ENCODE measurements at regions not wholly inside any gene's neighbourhood (a gene's known extent, or its start where the extent isn't known, plus 50 kb on each side); places are given as distances from the start of the nearest gene placed in this dataset.
"Not testable (repeated sequence)": the region's sequence is repeated elsewhere in the genome, so short reads cannot be mapped to it uniquely, and the experiment has no call there.

GRCh38 chr2:239882781-239883180 is 142.4 kb downstream of the NDUFA10 start:
- DNase-seq = peak; percentile 26

- DNase-seq = peak; percentile 71
Observed at GRCh38 chr2:239882331-239882732, 142.8 kb downstream of the NDUFA10 start.

GRCh38 chr2:239881561-239882320 is 143.4 kb downstream of the NDUFA10 start:
- DNase-seq = peak; percentile 51

- DNase-seq = peak; percentile 39
Observed at GRCh38 chr2:239881031-239881471, 144.1 kb downstream of the NDUFA10 start.

- DNase-seq = peak; percentile 19
Observed at GRCh38 chr2:239880396-239880795, 144.7 kb downstream of the NDUFA10 start.

- peak; percentile 12 for DNase-seq
Observed at GRCh38 chr2:239879423-239880084, 145.6 kb downstream of the NDUFA10 start.

GRCh38 chr2:239878686-239879085 is 146.5 kb downstream of the NDUFA10 start:
- peak; percentile 23 for DNase-seq

- DNase-seq = no peak
Observed at GRCh38 chr2:239876948-239877289, 148.2 kb downstream of the NDUFA10 start.

- DNase-seq = peak; percentile 29
Observed at GRCh38 chr2:239876271-239876947, 148.7 kb downstream of the NDUFA10 start.

GRCh38 chr2:239874636-239875356 is 150.3 kb downstream of the NDUFA10 start:
- peak; percentile 31 for DNase-seq

- DNase-seq = peak; percentile 34
Observed at GRCh38 chr2:239873656-239874635, 151.2 kb downstream of the NDUFA10 start.

- peak; percentile 22 for DNase-seq
Observed at GRCh38 chr2:239871481-239872435, 153.4 kb downstream of the NDUFA10 start.

- DNase-seq = no peak
Observed at GRCh38 chr2:239870863-239871262, 154.3 kb downstream of the NDUFA10 start.

- peak; percentile 46 for DNase-seq
Observed at GRCh38 chr2:239870276-239870675, 154.9 kb downstream of the NDUFA10 start.

- no peak for DNase-seq
Observed at GRCh38 chr2:239869272-239870155, 155.6 kb downstream of the NDUFA10 start.

- DNase-seq = no peak
Observed at GRCh38 chr2:239868556-239869181, 156.5 kb downstream of the NDUFA10 start.

GRCh38 chr2:239866778-239867177 is 158.4 kb downstream of the NDUFA10 start:
- no peak for DNase-seq

GRCh38 chr2:239866350-239866749 is 158.8 kb downstream of the NDUFA10 start:
- no peak for DNase-seq

- DNase-seq = not testable (repeated sequence)
Observed at GRCh38 chr2:239865856-239866255, 159.3 kb downstream of the NDUFA10 start.
